ENCODE measurements at regions not wholly inside any gene's neighbourhood (a gene's known extent, or its start where the extent isn't known, plus 50 kb on each side); places are given as distances from the start of the nearest gene placed in this dataset.

- peak; percentile 79 for ATAC-seq (ENCODE audit: low read depth)
- DNase-seq: no peak
- intact Hi-C loops (cut with micrococcal nuclease): loop anchor here (1.0 to 5.0 kb wide), 3 partner anchors 257 to 895 kb away; no protein-coding TSS in a partner anchor
- no peaks in the 10 kb centered on the region for H3K4me1 Mint-ChIP-seq
- H3K9me3 Mint-ChIP-seq: no peaks in the 10 kb centered on the region
- ChIA-PET POLR2A (no interaction called here), CTCF (interaction anchor here (0.6 to 2.7 kb wide), 11 partner anchors 8 to 1103 kb away, joined by 3 to 18 read pairs (median 4); no protein-coding TSS in a partner anchor)
- no peak overlapping the region for H3K4me3 Mint-ChIP-seq
- H3K36me3 Mint-ChIP-seq (ENCODE audit: low read depth): no peaks in the 10 kb centered on the region
- TF ChIP-seq, protein P1, sequence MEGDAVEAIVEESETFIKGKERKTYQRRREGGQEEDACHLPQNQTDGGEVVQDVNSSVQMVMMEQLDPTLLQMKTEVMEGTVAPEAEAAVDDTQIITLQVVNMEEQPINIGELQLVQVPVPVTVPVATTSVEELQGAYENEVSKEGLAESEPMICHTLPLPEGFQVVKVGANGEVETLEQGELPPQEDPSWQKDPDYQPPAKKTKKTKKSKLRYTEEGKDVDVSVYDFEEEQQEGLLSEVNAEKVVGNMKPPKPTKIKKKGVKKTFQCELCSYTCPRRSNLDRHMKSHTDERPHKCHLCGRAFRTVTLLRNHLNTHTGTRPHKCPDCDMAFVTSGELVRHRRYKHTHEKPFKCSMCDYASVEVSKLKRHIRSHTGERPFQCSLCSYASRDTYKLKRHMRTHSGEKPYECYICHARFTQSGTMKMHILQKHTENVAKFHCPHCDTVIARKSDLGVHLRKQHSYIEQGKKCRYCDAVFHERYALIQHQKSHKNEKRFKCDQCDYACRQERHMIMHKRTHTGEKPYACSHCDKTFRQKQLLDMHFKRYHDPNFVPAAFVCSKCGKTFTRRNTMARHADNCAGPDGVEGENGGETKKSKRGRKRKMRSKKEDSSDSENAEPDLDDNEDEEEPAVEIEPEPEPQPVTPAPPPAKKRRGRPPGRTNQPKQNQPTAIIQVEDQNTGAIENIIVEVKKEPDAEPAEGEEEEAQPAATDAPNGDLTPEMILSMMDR (IDR thresholded peaks at IDR 0.05): no peak
- H3K27me3 Mint-ChIP-seq: no peaks in the 10 kb centered on the region
- H3K27ac Mint-ChIP-seq: no peak overlapping the region
These were observed 254.5 kb upstream of the VEGFC start for GRCh38 chr4:177047070-177047850.

DNA sequence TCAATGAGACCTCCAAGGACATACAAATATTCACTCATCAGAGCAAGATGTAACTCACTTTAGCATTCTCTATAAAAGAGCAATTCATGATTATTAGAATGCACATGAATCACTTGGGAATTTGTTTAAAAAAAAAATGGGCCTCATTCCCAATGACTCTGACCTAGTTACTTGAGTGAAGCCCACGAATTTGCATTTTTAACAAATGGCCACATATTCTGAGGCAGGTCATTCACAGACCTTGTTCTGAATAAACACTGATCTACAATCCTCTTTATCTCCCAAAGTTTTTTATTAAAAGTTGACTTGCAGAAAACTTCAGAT is 255.1 kb upstream of the VEGFC start:
- H3K4me3 Mint-ChIP-seq: no peak overlapping the region
- H3K27me3 Mint-ChIP-seq: no peaks in the 10 kb centered on the region
- TF ChIP-seq, protein P1 (IDR thresholded peaks at IDR 0.05): no peak
- H3K27ac Mint-ChIP-seq: no peak overlapping the region
- H3K36me3 Mint-ChIP-seq (ENCODE audit: low read depth): no peaks in the 10 kb centered on the region
- intact Hi-C loops (cut with micrococcal nuclease): loop anchor here (1.0 to 5.0 kb wide), 3 partner anchors 258 to 896 kb away; no protein-coding TSS in a partner anchor
- ATAC-seq (ENCODE audit: low read depth): no peak
- DNase-seq: no peak
- no peaks in the 10 kb centered on the region for H3K9me3 Mint-ChIP-seq
- no peaks in the 10 kb centered on the region for H3K4me1 Mint-ChIP-seq
- POLR2A ChIA-PET: no interaction called here
- CTCF ChIA-PET: interaction anchor here (0.6 to 2.7 kb wide), 10 partner anchors 9 to 1104 kb away, joined by 3 to 18 read pairs (median 4); no protein-coding TSS in a partner anchor

DNA sequence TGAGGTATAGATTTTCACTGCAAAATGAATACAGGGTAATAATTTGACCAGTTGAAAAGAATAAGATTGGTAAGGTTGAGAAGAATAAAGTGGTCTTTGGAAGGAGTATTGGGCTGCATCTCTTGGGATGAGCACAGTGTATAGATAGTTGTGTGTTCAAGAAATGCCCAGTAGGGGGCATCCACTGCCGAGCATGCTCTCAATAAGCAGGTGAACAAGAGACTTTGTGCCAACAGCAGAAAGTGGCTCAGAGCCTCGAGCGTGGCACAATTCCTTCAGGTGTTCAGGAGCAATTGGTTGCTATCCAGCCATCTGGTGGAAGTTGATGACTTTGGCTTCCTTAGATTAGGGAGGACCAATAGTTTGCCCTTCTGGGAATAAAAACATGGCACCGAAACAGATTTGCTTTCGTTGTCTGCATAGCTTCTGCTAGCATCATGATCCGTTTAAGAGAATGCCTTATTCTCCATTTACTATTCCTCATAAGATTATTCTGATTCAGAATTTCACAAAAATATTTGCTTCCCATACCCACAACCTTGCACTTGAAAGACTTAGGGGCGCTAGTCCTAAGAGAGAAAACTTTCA is 258.1 kb upstream of the NEIL3 start:
- H3K36me3 Mint-ChIP-seq (ENCODE audit: low read depth): no peaks in the 10 kb centered on the region
- H3K9me3 Mint-ChIP-seq: no peaks in the 10 kb centered on the region
- TF ChIP-seq, protein P1 (IDR thresholded peaks at IDR 0.05): no peak
- ChIA-PET CTCF (no interaction called here), POLR2A (no interaction called here)
- H3K4me1 Mint-ChIP-seq: no peaks in the 10 kb centered on the region
- no peak for ATAC-seq (ENCODE audit: low read depth)
- no peak overlapping the region for H3K27ac Mint-ChIP-seq
- H3K27me3 Mint-ChIP-seq: no peaks in the 10 kb centered on the region
- DNase-seq: no peak
- intact Hi-C loops (cut with micrococcal nuclease): loop anchor here (2.0 kb wide), 1 partner anchor 287 kb away; no protein-coding TSS in a partner anchor
- H3K4me3 Mint-ChIP-seq: no peak overlapping the region

DNA sequence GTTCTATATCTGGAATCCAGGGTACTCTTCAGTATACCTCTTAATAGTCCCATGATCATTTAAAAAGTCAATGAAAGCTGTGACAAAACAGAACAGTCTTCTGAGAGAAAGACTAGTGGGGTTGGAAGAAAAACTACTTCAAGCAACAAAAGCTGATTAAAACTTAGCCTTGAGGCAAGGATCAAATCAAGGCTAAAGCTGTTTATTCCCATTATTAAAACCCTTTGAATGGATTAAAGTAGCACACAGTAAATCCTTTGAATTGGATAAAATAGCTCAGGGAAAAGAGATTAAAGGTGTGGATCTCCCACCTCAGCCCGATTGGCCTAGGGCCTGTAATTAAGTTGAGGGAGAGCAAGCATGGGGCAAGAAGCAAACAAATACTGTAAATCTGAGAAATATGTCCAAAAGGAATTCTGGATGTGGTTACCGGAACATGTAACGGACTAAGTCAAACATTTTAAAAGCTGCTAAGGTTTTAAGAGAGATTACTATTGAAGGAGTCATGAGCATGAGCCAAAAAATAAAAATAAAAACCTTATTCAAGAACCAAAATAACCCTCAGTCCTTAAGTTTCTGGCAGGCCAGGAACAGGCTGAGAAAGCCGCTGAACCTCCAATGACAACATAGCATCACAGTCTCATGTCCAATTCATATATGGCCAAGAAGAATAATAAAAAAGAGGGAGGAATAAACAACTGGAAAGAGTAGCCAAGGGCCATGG is 257.3 kb upstream of the NEIL3 start:
- Mint-ChIP-seq H3K36me3 (ENCODE audit: low read depth) (no peaks in the 10 kb centered on the region), H3K9me3 (no peaks in the 10 kb centered on the region), H3K4me1 (no peaks in the 10 kb centered on the region), H3K27ac (no peak overlapping the region), H3K4me3 (no peak overlapping the region), H3K27me3 (no peaks in the 10 kb centered on the region)
- no peak for DNase-seq
- ChIA-PET POLR2A (no interaction called here), CTCF (interaction anchor here (0.6 kb wide), 2 partner anchors 280 to 1495 kb away, joined by 4 read pairs; no protein-coding TSS in a partner anchor)
- no peak for ATAC-seq (ENCODE audit: low read depth)
- intact Hi-C loops (cut with micrococcal nuclease): no loop called here
- TF ChIP-seq, protein P1 (IDR thresholded peaks at IDR 0.05): no peak

GRCh38 chr4:177057186-177057585 is 252.5 kb upstream of the NEIL3 start:
- H3K36me3 Mint-ChIP-seq (ENCODE audit: low read depth): no peaks in the 10 kb centered on the region
- ATAC-seq (ENCODE audit: low read depth): no peak
- POLR2A ChIA-PET: no interaction called here
- H3K27ac Mint-ChIP-seq: no peak overlapping the region
- no peaks in the 10 kb centered on the region for H3K9me3 Mint-ChIP-seq
- no peak overlapping the region for H3K4me3 Mint-ChIP-seq
- intact Hi-C loops (cut with micrococcal nuclease): no loop called here
- no peaks in the 10 kb centered on the region for H3K4me1 Mint-ChIP-seq
- CTCF ChIA-PET: interaction anchor here (2.6 kb wide), 1 partner anchor 10 kb away, joined by 14 read pairs; no protein-coding TSS in a partner anchor
- TF ChIP-seq, protein P1 (IDR thresholded peaks at IDR 0.05): no peak
- no peaks in the 10 kb centered on the region for H3K27me3 Mint-ChIP-seq
- DNase-seq: no peak
